GM23248 (cell line): ENCODE measurements at regions not wholly inside any gene's neighbourhood (a gene's known extent, or its start where the extent isn't known, plus 50 kb on each side); places are given as distances from the start of the nearest gene placed in this dataset.

Experiments used
- EZH2 ChIP-seq: fragments of 200-600 bp; sonication (generic); IDR thresholded peaks from 2 replicates; pipeline ENCODE4 v1.6.1; 2018; ENCODE audit warnings: antibody characterized with exemption, mild to moderate bottlenecking; ENCODE audit not compliant: insufficient read depth, poor library complexity, severe bottlenecking
- EZH2phosphoT487 ChIP-seq: fragments of 200-600 bp; sonication (generic); IDR thresholded peaks from 2 replicates; pipeline ENCODE4 v1.6.1; 2018; ENCODE audit warnings: antibody characterized with exemption, moderate library complexity, mild to moderate bottlenecking, low read depth; ENCODE audit not compliant: insufficient read depth

DNA sequence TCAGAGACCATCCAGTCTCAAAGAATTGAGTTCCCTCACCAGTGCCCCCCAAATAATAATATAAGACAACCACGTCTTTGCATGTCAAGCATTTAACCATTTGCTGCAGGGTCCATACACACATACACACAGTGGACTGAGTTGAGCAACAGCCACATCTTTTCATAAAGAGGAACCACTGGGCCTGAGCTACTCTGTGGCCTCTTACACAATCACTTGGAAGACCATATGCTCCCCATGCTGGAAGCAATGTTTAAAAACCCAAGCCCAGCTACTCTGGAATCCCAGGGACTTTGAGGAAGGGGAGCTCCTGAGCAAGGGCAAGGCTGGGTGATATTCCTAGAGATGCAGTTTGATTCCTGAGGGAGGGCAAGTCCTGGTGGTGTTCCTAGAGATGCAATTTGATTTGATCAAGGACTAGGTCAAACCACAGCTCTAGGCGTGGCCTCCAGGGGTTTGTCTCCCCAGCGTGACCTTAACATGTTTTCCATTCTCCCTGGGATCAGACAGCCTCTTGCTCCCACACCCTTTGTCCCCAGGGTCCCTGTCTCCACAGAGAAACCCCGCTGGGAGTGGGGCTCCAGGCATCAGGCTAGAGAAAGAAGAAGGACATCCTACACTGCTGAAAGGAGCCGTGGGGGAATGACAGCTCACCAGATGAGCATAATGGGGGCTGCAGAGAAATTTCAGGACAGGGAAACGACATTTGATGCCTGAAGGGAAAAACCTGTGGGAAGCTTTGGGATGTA is 376.2 kb upstream of the MGMT start:
- TF ChIP-seq EZH2 (no peak), EZH2phosphoT487 (no peak)
